SJCRH30 (cell line): ENCODE measurements at regions not wholly inside any gene's neighbourhood (a gene's known extent, or its start where the extent isn't known, plus 50 kb on each side); places are given as distances from the start of the nearest gene placed in this dataset.

Source experiments
- DNase-seq, 2 experiments: peaks; one replicate each; pipeline ENCODE4 v3.0.0-alpha.2; 2015 to 2020
- H3K27ac ChIP-seq: fragments of 250-450 bp; sonication (Bioruptor Pico); 2 replicates; pipeline ENCODE4 v1.5.1; 2020; ENCODE audit warnings: mild to moderate bottlenecking, moderate library complexity
- H3K27me3 ChIP-seq: fragments of 250-450 bp; sonication (Bioruptor Pico); 2 replicates; pipeline ENCODE4 v1.5.1; 2020; ENCODE audit warnings: mild to moderate bottlenecking, moderate library complexity
- H3K36me3 ChIP-seq: fragments of 250-450 bp; sonication (Bioruptor Pico); 2 replicates; pipeline ENCODE4 v1.5.1; 2020; ENCODE audit warnings: mild to moderate bottlenecking, moderate library complexity
- H3K4me1 ChIP-seq: fragments of 250-450 bp; sonication (Bioruptor Pico); 2 replicates; pipeline ENCODE4 v1.5.1; 2020; ENCODE audit warnings: mild to moderate bottlenecking, moderate library complexity
- H3K4me3 ChIP-seq: fragments of 250-450 bp; sonication (Bioruptor Pico); 2 replicates; pipeline ENCODE4 v1.5.1; 2020; ENCODE audit warnings: mild to moderate bottlenecking, moderate library complexity
- H3K9me3 ChIP-seq: fragments of 250-450 bp; sonication (Bioruptor Pico); replicated peaks from 2 replicates; pipeline ENCODE4 v1.5.1; 2020; ENCODE audit warnings: mild to moderate bottlenecking, moderate library complexity

DNA sequence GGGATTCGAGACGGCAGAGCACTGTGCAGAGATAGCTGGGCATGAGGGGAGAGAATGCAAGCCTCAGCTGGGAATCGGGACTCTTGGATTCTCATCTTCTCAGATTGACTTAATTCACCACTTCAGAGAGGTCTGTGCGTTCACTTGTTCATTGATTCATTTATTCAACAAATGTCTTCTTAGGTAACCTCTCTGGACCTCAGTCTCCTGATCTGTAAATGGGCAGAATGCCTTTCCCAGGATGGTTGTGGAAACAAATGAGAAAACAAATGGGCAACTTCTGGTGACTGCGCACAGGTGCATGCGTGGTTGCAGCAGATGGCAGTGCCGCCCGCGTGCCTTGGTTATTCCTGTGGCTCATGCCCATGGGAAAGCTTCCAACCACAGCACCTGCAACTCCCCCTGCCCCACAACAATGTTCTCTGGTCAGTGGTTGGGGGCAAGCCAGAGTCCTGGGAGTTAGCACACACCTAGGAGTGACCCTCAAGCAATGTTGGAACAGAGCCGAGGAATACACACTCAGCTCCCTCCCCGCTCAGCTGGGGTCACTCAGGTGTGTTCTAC lies 110.1 kb upstream of the RUNX3 start:
- no peaks in the 10 kb centered on the region for H3K4me1 ChIP-seq
- DNase-seq, result no peak
- H3K9me3 ChIP-seq, result no peaks in the 10 kb centered on the region
- no peak overlapping the region for H3K27ac ChIP-seq
- H3K4me3 ChIP-seq, result no peak overlapping the region
- no peaks in the 10 kb centered on the region for H3K36me3 ChIP-seq
- H3K27me3 ChIP-seq, result peaks cover 8% of the 10 kb centered on the region; the same call in 1 of the 2 replicates

DNA sequence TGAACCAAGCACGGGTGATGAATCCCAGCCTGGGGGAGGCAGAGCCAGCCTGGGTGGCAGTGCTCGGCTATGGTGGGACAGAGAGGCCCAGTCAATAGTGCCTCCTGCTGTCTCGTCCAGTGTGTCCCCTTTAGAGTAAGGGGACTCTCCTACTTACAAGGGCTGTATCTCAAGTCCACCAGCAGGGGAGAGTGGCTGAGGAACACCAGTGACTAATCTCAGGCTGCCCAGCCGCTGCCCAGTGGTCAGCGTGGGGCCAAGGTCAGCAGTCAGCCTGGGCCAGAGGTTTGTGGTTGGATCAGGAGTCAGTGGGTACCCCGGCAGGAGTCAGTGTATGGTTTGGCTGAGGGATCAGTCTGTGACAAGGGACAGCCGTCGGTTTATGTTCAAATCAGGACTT lies 109.2 kb upstream of the RUNX3 start:
- H3K4me1 ChIP-seq, result no peaks in the 10 kb centered on the region
- no peaks in the 10 kb centered on the region for H3K36me3 ChIP-seq
- no peak overlapping the region for H3K4me3 ChIP-seq
- H3K9me3 ChIP-seq, result no peaks in the 10 kb centered on the region
- peaks cover 5% of the 10 kb centered on the region; the same call in 1 of the 2 replicates for H3K27me3 ChIP-seq
- H3K27ac ChIP-seq, result no peak overlapping the region
- DNase-seq, result no peak

DNA sequence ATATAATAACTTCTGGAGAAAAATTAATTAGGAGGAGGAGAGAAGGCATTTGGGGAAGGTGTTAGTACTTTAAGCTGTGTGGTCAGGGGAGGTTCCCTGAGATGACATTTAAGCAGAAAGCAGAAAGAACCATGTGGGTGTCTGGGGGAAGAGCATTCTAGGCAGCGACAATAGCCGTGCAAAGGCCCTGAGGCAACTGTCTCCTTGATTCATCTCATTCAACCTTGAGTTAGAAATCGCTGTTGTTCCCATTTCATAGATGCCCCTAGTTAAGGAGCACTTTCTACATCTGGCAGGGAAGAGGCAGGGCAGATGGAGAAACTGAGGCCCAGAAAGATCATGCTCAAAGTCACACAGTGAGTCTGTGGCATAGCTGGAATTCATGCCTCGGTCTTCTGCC lies 108.6 kb upstream of the RUNX3 start:
- Histone ChIP-seq H3K4me1 (no peaks in the 10 kb centered on the region), H3K27me3 (no peaks in the 10 kb centered on the region; the same call in 1 of the 2 replicates), H3K4me3 (no peak overlapping the region), H3K9me3 (no peaks in the 10 kb centered on the region), H3K36me3 (no peaks in the 10 kb centered on the region), H3K27ac (no peak overlapping the region)
- DNase-seq, result no peak

DNA sequence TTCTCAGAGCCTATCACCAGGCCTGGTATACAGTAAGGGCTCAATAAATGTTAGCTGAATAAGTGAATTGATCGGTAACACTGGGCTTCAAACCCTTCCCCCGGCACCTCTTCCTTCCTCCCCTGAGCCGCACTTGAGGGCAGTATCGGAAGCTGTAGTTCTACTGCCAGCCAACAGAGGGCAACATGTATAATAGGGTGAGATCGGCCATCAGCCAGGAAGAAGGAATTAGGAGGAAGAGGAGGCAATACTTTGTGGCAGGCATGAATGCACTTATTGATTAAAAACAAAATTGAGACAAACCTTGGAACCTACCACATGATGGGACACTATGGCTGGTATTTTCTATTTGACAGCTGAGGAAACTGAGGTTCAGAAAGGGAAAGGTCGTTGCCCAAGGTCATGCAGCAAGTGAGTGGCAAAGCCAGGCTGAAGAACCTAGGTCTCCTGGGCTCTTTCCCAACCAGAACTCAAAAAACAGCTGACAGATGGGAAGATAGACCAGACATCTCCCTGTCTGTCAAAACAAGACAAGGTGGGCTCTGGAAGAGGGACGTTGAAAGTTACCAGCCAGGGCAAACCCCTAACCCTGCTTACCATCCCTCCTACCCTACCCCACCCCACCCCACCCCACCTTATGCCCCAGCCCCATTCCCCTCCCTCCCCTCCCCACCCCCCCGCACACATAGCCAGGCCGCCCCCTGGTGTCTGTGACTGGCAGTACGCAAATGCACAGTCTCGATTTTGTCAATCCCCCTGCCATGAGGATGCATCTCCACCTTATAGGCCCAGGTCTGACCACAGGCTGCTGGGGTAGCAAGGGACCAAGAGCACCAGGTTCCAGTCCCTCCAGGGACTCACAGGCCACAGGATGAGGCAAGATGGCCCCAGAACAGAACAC lies 107.3 kb upstream of the RUNX3 start:
- no peaks in the 10 kb centered on the region; the same call in 1 of the 2 replicates for H3K27me3 ChIP-seq
- DNase-seq, result peak in 1 of 2 experiments; percentile 57

DNA sequence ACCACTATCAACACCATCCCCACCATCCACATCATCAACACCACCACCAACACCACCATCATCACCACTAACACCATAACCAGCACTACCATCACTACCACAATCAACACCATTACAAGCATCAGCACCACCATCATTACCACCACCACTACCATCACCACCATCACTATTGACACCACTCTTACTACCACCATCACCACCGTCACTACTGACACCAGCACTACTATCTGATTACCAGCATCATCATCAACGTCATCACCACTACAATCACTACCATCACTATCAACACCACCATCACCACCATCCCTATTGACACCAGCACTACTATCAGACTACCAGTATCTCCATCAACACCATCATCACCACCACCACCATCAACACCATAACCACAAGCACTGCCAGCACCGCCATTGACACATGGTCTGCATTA lies 106.1 kb upstream of the RUNX3 start:
- Histone ChIP-seq H3K27ac (no peak overlapping the region), H3K4me1 (no peaks in the 10 kb centered on the region), H3K36me3 (no peaks in the 10 kb centered on the region), H3K4me3 (no peak overlapping the region), H3K27me3 (no peaks in the 10 kb centered on the region; the same call in 1 of the 2 replicates), H3K9me3 (no peaks in the 10 kb centered on the region)
- no peak for DNase-seq

More for the DNA sequence above, 107.3 kb upstream of the RUNX3 start:
- Histone ChIP-seq H3K27ac (no peak overlapping the region), H3K4me1 (no peaks in the 10 kb centered on the region), H3K4me3 (no peak overlapping the region), H3K9me3 (no peaks in the 10 kb centered on the region), H3K36me3 (no peaks in the 10 kb centered on the region)

GRCh38 chr1:25035523-25036116 lies 105.5 kb upstream of the RUNX3 start:
- Histone ChIP-seq H3K4me1 (no peaks in the 10 kb centered on the region), H3K9me3 (no peaks in the 10 kb centered on the region), H3K4me3 (no peak overlapping the region), H3K36me3 (no peaks in the 10 kb centered on the region), H3K27me3 (no peaks in the 10 kb centered on the region; the same call in 1 of the 2 replicates), H3K27ac (no peak overlapping the region)
- DNase-seq, result no peak

DNA sequence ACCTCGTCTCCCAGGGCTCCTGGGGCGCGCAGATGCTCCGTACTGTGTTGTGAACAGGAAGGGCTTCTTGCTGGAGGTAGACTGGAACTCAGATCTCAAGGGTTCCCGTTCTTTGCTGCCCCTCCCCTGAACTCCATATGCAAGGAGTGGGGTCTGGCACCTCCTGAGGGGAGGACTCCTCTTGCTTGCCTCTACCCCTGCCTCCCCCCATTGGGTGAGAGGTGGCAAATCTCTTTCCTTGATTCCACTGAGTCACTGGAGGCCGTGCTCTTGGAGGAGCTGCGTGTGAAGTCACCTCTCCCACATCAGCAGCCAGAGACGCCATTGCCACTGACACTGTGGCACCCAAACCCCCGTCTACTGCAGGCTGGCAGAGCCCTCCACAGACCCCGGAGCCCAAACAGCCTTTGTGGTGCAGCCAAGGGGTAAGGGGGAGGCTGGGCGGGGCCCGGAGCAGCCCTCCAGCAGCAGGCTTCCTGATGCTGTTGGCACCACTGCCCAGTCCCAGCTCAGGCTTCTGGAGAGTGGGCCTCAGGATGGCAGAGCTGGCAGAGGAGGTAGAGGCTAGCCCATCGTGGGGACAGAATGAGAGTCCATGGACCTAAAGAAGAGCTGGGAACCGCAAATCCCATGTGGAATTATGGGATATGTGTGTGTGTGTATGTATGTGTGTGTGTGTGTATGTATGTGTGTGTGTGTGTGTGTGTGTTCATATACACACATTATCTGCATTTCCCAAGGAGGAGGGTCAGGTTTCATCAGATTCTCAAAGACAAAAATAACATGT lies 104.9 kb upstream of the RUNX3 start:
- H3K27me3 ChIP-seq, result no peaks in the 10 kb centered on the region
- no peak overlapping the region for H3K27ac ChIP-seq
- no peaks in the 10 kb centered on the region for H3K36me3 ChIP-seq
- DNase-seq, result no peak
- H3K9me3 ChIP-seq, result no peaks in the 10 kb centered on the region
- H3K4me3 ChIP-seq, result no peak overlapping the region
- no peaks in the 10 kb centered on the region for H3K4me1 ChIP-seq

DNA sequence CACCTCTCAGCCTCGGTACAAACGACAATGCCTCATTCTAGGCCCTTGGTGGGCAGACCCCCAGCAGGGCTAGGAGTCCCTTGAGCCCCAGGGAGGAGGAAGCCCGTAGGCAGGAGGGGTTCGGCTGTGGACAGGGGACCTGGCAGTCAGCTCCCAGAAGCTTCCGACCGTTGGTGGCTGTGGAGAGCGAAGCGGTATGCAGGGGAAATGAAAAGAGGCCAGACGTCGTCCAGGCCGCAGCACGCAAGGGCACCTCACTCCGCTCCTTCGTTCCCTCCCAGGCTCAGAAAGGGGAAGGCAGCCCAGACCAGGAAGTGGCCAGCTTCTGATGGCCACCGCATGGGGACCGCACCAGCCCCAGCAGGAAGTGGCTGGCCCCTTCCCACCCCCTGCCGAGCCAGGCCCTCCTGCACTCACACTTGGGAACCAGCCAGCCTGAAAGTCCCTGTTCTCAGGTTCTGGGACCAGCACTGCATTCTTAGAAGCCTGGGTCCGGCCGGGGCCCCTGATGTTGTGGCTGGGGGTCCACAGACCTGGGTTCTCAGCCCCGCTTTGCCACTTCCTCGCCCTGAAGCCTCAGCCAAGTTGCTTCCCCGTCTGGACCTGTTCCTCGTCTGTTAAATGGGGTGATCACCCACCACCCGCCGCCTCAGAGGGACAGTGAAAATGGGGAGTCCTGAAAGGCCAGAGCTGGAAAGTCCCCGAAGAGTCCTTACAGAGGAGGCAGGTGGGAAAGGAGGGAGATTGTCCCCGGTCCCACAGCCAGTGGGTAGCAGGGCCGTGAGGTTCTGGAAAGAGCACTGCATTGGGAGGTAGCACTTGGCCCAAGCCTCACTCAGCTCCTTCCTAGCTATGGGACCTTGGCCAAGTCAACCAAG lies 104.0 kb upstream of the RUNX3 start:
- no peak for DNase-seq
- Histone ChIP-seq H3K36me3 (no peaks in the 10 kb centered on the region), H3K9me3 (no peaks in the 10 kb centered on the region), H3K4me3 (no peak overlapping the region), H3K27ac (no peak overlapping the region), H3K4me1 (no peaks in the 10 kb centered on the region), H3K27me3 (no peaks in the 10 kb centered on the region; the same call in 1 of the 2 replicates)

GRCh38 chr1:25033030-25033827 lies 103.2 kb upstream of the RUNX3 start:
- Histone ChIP-seq H3K9me3 (no peaks in the 10 kb centered on the region), H3K4me3 (no peak overlapping the region), H3K4me1 (no peaks in the 10 kb centered on the region), H3K27me3 (no peaks in the 10 kb centered on the region; the same call in 1 of the 2 replicates), H3K36me3 (no peaks in the 10 kb centered on the region), H3K27ac (no peak overlapping the region)
- no peak for DNase-seq

DNA sequence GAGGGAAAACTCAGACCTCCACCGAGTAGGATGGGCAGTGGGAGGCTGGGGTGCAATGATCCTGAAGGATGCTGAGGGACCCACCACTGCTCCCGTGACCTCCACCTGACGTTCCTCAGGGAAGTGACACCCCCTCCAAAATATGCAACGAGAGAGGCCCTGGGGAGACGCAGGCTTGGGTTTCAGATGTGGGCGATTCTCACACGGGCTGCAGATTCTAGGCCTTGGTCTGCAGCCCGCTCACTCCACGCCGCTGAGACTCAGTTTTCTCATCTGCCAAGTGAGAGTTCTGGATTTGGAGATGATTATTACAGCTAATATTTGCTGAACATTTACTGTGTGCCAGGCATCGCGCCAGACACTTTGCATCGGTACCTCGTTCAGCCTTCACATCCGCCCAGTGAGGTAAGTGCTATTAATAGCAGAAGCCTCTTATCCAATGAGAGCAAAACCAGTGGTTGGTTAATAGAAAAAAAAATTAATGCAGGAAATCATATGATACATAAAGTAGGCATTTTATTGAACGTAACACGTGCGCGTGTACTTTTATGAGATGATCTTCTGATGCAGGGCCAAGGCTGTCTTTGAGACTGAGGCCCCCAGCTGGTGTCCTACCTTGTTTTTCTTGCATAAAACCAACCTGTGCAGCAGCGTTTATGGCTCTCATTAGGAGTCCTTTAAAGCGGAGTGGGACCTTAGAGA lies 102.0 kb upstream of the RUNX3 start:
- no peaks in the 10 kb centered on the region for H3K4me1 ChIP-seq
- no peak for DNase-seq
- no peak overlapping the region for H3K27ac ChIP-seq

DNA sequence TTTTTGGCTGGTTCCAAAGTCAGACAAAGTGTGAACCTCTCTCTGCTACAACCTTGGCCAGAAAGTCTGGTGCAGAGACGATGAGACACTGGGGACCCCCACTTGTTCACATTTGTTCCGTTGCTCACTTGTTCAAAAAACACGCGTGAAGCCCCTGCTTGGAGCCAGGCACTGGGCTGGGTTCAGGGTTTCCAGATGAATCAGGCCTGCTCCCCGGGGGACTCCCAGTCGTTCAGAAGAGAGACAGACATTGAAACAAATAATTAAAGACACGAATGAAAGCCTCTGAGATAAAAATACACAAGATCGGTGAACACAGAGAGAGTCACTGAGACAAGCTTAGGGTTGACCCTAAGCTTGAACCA lies 101.5 kb upstream of the RUNX3 start:
- Histone ChIP-seq H3K27me3 (no peaks in the 10 kb centered on the region; the same call in 1 of the 2 replicates), H3K9me3 (no peaks in the 10 kb centered on the region), H3K4me3 (no peak overlapping the region), H3K4me1 (no peaks in the 10 kb centered on the region), H3K36me3 (no peaks in the 10 kb centered on the region), H3K27ac (no peak overlapping the region)
- DNase-seq, result no peak

More for the DNA sequence above, 102.0 kb upstream of the RUNX3 start:
- Histone ChIP-seq H3K36me3 (no peaks in the 10 kb centered on the region), H3K4me3 (no peak overlapping the region), H3K27me3 (no peaks in the 10 kb centered on the region; the same call in 1 of the 2 replicates), H3K9me3 (no peaks in the 10 kb centered on the region)

GRCh38 chr1:25030674-25031589 lies 100.9 kb upstream of the RUNX3 start:
- no peaks in the 10 kb centered on the region; the same call in 1 of the 2 replicates for H3K27me3 ChIP-seq
- no peak for DNase-seq
- H3K27ac ChIP-seq, result no peak overlapping the region
- no peaks in the 10 kb centered on the region for H3K4me1 ChIP-seq
- H3K36me3 ChIP-seq, result no peaks in the 10 kb centered on the region
- no peak overlapping the region for H3K4me3 ChIP-seq
- no peaks in the 10 kb centered on the region for H3K9me3 ChIP-seq
